GM18907 (cell line): ENCODE measurements at regions not wholly inside any gene's neighbourhood (a gene's known extent, or its start where the extent isn't known, plus 50 kb on each side); places are given as distances from the start of the nearest gene placed in this dataset.
"Not testable (repeated sequence)": the region's sequence is repeated elsewhere in the genome, so short reads cannot be mapped to it uniquely, and the experiment has no call there.

ENCODE experiments used
- ATAC-seq: cut with Tn5 transposase; IDR thresholded peaks from one replicate; pipeline ENCODE4 v1.9.1; 2021; ENCODE audit warnings: mild to moderate bottlenecking, moderate library complexity; ENCODE audit not compliant: unreplicated experiment

DNA sequence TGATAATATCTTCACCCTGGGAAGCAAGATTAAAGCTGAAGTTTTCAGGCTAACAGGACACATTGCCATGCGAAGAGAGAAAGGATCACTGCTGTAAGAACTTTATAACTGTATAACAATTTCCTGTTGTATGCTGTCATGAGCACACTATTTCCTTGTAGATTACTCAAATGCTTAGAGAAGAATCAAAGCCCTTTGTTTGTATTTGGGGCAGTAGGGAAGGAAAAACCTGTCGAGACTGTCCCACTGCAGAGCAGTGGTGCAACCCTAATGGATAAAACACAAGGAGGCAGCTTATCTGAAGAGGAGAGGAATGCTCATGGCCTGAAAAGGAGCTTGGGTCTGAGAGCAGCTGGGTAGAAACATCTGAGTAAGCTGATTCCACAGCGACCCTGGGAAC lies 327.7 kb upstream of the NPSR1 start:
- ATAC-seq = no peak

DNA sequence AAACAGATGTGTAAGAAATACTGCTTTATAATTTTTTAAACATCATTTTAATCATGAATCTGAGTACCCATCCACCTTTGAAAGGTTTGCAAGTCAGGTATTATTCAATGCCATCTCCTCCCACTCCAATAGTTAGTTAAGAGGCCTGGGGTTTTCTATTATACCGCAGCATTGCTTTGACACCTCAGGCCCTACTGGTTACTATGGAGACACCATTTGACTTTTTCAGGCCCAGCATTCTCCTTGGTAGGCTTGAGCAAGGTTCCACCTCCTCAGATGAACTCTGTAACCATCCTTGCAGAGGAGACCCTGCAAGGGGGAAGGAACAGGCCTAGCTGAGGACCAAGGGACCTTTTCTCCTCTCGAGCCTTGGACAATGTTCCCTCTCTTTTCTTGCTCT lies 326.9 kb upstream of the NPSR1 start:
- no peak for ATAC-seq

- ATAC-seq = no peak
Observed at GRCh38 chr7:34332006-34332405, 326.0 kb upstream of the NPSR1 start.

- no peak for ATAC-seq
Observed at GRCh38 chr7:34333184-34333583, 324.8 kb upstream of the NPSR1 start.

GRCh38 chr7:34333925-34334324 lies 324.1 kb upstream of the NPSR1 start:
- no peak for ATAC-seq

DNA sequence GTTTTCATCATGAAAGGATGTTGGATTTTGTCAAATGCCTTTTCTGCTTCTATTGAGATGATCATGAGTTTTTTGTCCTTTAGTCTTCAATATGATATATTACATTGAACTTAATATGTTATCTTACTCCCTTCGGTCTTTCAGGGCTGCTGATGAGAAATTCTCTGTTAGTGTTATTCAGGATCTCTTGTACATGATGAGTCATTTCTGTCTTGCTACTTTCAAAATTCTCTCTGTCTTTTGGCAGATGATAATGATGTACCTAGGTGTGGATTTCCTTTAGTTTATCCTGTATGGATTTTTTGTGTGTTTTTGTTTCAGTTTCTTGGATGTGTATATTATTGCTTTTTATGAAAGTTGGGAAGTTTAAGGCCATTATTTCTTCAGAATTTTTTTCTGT lies 320.9 kb upstream of the NPSR1 start:
- no peak for ATAC-seq

- no peak for ATAC-seq
Observed at GRCh38 chr7:34338961-34339526, 319.0 kb upstream of the NPSR1 start.

DNA sequence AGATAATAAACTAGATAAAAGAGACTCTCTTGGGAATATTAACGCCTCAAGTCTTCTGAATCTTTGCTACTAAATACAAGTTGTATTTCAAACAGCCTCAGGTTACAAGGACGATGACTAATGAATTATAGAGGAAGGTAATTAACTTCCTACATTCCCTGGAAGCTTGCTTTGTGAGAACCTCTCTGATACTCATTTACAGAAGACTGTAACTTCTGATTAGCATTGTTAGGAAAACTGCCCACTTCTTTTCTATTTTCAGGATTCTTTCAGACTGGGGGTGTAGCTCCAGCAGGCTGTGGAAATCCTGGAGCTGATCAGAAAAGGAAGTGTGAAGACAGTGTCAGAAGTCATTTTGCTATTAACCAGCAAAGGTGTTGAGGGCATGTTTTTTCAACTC lies 316.7 kb upstream of the NPSR1 start:
- ATAC-seq = no peak

GRCh38 chr7:34342387-34342786 lies 315.6 kb upstream of the NPSR1 start:
- ATAC-seq = no peak

- no peak for ATAC-seq
Observed at GRCh38 chr7:34343667-34344066, 314.4 kb upstream of the NPSR1 start.

DNA sequence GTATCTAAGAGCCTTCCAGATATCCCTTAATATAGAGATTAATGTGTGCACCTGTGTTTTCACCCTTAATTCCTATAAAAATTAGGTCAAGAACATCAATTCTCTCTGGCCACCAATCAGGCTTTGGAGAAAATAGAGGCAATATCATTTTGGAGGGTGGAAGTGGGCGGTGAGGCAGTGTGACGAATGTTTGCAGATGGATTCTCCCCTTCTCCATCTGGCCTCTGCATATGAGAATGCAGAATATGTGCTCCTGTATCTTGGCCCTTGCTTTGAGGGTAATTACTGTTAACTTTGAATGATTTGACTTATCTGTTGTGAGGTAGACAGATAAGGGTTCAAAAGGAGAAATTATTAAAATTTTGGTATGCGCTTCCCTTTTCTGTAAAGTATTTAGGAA lies 304.0 kb upstream of the NPSR1 start:
- no peak for ATAC-seq

- ATAC-seq = no peak
Observed at GRCh38 chr7:34354899-34355298, 303.1 kb upstream of the NPSR1 start.

DNA sequence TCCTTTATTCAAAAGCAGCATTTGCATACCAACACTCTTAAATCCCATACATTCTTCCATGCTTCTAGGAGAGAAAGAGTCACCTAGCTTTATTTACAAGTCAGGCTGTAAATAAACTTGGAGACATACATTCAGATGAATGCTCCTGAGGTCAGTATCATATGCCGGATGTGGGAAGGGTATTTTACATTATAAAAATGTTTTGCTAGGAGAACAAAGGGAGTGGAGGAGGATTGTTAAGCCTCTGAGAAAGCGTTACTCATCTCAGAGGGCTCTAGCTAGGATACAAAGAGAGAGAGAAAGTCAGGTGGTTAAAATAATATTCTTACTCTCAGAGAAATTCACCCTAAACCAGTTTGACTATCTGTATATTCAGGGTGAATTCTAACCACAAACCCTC lies 300.9 kb upstream of the NPSR1 start:
- ATAC-seq = no peak

- ATAC-seq = no peak
Observed at GRCh38 chr7:34357946-34358345, 300.1 kb upstream of the NPSR1 start.

GRCh38 chr7:34358578-34358977 lies 299.4 kb upstream of the NPSR1 start:
- ATAC-seq = not testable (repeated sequence)

GRCh38 chr7:34361663-34362250 lies 296.3 kb upstream of the NPSR1 start:
- ATAC-seq = no peak

DNA sequence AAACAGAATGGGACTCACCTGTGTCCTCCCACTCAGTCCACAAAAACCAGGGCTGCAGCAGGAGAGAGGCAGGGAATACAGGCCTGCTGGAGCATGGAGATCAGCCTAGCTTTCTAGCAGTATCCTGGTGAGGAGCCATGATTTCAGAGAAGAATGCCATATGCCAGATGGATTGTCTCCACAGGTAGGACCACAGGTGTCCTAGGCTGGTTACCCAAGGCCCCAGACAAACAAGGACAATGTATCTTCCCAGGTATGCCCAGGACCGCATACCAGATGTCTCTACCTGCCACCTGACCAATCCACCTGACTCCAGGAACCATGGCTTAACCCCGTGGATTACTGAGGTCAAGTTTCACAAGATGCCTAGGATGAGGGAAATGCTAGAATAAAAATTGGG lies 295.4 kb upstream of the NPSR1 start:
- ATAC-seq = no peak

- no peak for ATAC-seq
Observed at GRCh38 chr7:34364130-34364529, 293.9 kb upstream of the NPSR1 start.

DNA sequence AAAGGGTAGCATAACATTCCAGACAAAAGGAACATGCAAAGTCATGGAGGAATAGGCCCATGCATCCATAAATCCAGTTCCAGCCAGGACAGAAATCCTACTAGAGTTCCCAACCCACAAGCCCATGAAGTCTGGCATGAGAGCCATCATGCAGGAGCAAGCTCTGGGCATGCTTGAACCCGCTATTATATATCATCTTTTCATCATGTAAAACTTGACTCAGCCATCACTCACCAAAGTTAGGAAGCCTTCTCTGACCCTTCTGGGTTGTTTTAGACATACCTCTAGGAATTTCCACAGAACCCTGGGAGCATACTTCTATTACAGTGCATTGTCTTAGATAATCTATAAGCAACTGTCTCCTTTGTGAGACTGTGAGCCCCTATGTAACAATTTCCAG lies 293.0 kb upstream of the NPSR1 start:
- ATAC-seq = no peak

DNA sequence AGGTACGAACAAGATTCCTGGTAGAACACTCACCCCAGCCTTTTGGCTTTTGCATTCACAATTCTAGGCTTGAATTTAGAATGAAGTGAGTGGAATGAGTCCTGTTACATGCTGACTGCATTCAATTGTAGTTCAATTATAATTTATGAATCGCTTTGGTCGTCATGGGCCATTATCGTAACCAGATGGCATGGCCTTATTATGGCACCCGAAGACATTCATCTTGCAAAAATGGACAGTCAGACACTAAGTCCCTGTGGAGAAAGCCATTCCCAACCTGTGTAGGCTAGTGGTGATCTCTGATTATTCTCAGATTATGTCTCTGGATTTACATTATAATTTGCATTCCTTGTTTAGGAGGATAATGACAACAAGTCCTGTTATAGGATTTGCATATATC lies 292.4 kb upstream of the NPSR1 start:
- ATAC-seq = no peak

- ATAC-seq = no peak
Observed at GRCh38 chr7:34371922-34372321, 286.1 kb upstream of the NPSR1 start.

- no peak for ATAC-seq
Observed at GRCh38 chr7:34373940-34374339, 284.1 kb upstream of the NPSR1 start.

DNA sequence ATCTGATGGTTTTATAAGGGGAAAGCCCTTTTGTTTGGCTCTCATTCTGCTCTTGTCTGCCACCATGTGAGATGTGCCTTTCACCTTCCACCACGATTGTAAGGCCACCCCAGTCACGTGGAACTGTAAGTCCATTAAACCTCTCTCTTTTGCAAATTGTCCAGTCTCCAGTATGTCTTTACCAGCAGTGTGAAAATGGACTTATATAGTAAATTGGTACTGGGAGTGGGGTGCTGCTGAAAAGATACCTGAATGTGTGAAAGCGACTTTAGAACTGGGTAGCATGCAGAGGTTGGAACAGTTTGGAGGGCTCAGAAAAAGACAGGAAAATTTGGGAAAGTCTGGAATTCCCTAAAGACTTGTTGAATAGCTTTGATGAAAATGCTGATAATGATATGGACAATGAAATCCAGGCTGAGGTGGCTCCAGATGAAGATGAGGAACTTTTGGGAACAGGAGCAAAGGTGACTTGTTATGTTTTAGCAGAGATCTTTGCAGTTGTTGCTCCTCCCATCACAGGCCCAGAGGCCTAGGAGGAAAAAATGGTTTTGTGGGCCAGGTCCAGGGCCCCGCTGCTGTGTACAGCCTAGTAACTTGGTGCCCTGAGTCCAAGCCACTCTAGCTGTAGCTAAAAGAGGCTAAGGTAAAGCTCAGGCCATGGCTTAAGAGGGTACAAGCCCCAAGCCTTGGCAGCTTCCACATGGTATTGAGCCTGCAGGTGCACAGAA lies 275.7 kb upstream of the NPSR1 start:
- ATAC-seq = no peak
